ENCODE measurements at regions not wholly inside any gene's neighbourhood (a gene's known extent, or its start where the extent isn't known, plus 50 kb on each side); places are given as distances from the start of the nearest gene placed in this dataset.

GRCh38 chr13:80054806-80055205 lies 286.1 kb downstream of the SPRY2 start:
- TF ChIP-seq, protein P1, sequence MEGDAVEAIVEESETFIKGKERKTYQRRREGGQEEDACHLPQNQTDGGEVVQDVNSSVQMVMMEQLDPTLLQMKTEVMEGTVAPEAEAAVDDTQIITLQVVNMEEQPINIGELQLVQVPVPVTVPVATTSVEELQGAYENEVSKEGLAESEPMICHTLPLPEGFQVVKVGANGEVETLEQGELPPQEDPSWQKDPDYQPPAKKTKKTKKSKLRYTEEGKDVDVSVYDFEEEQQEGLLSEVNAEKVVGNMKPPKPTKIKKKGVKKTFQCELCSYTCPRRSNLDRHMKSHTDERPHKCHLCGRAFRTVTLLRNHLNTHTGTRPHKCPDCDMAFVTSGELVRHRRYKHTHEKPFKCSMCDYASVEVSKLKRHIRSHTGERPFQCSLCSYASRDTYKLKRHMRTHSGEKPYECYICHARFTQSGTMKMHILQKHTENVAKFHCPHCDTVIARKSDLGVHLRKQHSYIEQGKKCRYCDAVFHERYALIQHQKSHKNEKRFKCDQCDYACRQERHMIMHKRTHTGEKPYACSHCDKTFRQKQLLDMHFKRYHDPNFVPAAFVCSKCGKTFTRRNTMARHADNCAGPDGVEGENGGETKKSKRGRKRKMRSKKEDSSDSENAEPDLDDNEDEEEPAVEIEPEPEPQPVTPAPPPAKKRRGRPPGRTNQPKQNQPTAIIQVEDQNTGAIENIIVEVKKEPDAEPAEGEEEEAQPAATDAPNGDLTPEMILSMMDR (IDR thresholded peaks at IDR 0.05; ENCODE audit: low read depth, low read length, poor library complexity, severe bottlenecking) = no peak
- no peak for TF ChIP-seq EZH2phosphoT487 (IDR thresholded peaks at IDR 0.05; ENCODE audit: borderline replicate concordance, low read length)

Data from DOHH2 (cell line).